COLO668 (cell line): ENCODE measurements at regions not wholly inside any gene's neighbourhood (a gene's known extent, or its start where the extent isn't known, plus 50 kb on each side); places are given as distances from the start of the nearest gene placed in this dataset.
"Not testable (repeated sequence)": the region's sequence is repeated elsewhere in the genome, so short reads cannot be mapped to it uniquely, and the experiment has no call there.

Experiments
- DNase-seq: peaks from one replicate; lab custom pipeline; 2025; ENCODE audit not compliant: unreplicated experiment; lab: John Stamatoyannopoulos, UW

DNA sequence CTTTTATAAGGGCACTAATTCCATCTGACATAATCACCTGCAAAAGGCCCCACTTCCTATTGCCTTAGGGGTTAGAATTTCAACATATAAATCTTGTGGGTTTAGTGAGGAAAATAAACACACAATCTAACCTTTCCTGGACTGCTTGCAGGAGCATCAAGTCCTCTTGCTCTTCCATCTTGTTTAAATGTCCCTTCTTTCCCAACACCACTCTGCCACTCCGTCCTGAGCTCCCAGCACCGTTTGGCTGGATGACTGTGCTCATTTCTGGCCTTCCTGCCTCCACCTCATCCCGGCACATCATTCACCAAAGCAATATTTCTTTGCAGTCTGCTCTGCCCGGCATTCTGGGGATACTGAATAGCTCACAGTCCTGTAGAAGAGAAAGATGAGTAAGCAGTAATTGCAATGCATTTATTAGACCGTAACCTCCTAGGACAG lies 247.8 kb downstream of the BCL2 start:
- no peak for DNase-seq

DNA sequence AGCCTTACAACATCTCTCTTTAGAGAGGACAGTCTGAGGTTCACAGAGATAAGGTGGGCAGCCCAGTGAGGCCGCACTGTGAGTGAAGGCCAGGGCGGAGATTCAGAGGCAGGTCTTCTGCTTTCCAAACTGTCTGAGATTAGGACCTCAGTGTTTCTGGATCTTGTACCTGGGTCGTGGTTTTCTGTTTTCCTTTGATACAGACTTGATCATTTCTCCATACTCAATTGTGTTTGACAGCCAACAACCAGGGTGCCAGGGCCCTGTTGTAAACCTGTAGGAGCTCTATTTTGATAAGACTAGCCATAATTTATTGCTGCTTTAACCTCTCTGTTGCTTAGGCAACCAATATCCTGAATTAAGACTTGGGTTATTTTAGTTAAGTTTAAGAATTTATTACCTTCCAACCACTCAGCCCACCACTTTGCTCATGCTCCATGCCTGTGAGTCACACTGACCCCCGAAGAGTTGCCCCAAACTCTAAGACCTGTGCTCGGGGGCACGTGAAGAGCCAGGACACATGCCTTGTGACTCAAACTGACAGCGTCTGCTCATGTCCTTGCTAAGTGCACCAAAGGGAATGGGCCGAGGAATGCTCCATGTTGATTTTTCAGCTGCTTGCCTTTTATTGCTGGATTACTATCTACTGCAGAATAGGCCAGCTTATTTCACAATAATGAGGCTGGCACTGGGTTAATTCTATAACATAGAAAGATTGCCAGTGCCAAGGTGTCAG lies 248.6 kb downstream of the BCL2 start:
- no peak for DNase-seq

DNA sequence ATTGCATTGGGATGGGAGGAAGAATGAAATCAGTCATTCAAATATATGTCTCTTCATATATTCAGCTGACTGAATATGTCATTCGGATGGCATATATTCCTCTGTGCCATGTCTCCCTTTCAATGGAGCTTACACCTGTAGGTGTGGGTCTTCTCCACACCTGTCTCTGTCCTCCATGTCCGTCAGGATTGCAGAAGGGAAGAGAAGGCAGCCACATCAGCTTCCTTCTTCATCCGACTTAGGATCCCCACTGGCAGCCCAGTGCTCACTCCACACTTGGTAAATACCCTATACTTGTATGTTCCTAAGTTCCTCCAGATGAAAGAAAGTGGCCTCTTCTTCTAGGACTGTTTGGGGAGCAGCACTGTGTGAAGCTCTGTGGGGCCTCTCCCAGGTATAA lies 250.1 kb downstream of the BCL2 start:
- DNase-seq, result no peak

DNA sequence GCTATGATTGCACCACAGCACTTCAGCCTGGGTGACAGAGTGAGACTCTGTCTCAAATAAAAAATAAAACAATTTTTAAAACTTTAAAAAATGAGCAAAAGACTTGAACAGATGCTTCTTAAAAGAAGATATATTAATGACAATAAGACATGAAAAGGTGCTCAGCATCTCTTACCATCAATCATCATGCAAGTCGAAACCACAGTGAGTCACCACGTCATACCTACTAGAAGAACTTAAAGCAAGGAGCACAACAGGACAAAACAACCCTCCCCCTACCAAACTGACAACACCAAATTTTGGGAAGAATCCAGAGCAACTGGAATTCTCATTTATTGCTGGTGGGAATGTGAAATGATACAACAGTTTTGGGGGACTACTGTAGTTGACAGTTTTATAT lies 251.6 kb downstream of the BCL2 start:
- DNase-seq, result no peak

DNA sequence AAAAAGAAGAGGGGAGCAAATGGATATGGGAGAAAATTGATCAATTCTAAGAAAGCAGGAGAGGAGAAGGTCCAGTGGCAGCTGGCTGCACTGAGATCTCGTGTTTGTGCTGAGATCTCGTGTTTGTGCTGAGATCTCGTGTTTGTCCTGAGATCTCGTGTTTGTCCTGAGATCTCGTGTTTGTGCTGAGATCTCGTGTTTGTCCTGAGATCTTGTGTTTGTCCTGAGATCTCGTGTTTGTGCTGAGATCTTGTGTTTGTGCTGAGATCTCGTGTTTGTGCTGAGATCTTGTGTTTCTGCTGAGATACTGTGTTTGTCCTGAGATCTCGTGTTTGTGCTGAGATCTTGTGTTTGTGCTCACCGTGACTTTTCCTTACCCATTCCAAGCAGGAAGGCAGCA lies 254.4 kb downstream of the BCL2 start:
- no peak for DNase-seq

DNA sequence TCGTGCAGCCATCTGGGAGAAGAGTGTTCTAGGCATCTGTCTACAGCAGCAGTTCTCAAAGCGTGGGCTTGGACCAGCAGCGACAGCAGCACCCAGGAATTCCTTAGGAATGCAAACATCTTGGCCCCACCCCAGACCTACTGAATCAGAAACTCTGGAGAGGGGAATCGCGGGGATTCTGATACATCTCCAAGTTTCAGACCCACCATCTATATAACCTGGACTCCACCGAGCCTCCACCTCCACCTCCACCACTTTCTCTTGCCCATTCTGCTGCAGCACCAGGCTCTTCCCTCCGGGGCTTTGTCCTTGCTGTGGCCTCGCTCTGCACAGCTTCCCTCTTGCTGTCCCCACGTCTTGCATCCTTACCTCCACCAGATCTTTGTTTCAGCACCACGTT lies 256.4 kb downstream of the BCL2 start:
- no peak for DNase-seq

DNA sequence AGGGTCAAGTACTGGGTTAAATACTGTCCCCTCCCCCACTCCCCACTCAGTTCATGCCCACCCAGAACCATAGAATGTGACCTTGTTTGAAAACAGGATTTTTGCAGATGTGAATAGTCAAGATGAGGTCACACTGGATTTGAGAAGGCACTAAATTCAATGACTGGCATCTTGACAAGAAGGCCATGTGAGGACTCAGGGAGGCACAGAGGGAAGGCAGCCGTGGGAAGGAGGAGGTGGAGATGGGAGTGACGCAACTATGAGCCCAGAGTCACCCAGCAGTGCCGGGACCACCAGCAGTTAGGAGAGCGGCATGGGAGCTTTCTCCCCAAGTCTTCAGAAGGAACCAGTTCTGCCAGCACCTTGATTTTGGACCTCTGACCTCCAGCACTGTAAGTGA lies 257.3 kb downstream of the BCL2 start:
- no peak for DNase-seq

DNA sequence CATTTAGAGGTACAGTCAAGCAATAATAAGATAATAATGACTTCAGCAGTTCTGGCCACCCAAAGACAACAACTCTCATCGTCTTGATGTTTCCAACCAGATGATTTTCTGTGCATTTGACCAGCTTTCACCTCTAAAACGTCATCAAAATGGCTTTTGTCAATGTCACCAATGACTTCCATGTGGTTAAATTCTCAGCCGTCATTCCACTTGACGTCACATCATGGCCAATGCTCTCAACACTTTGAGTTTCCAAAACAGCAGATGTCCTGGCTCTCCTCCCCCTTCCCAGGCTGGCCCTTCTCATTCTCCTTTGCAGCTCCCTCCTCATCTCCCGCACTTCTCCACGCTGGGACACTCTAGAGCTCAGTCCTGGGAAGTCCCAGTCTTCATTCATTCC lies 258.3 kb downstream of the BCL2 start:
- DNase-seq, result no peak

DNA sequence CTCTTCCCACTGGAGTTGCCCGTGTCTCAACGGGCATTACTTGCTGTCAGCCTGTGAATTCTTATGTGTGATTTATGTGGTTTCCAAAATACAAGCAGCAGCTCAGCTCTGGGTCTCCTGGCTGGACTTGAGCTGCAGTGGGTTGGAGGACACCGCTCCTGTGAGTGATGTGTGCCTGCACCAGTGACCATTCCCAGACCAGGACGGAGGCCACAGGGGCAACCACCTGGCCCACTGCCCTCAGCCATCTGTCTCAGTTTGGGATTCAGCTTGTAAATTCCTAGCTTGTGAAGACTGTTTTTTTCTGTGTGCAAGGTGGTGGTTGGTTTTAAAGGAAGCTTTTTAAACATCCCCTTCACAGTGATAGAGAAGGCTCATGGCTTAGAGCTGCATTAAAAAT lies 261.0 kb downstream of the BCL2 start:
- DNase-seq, result no peak

DNA sequence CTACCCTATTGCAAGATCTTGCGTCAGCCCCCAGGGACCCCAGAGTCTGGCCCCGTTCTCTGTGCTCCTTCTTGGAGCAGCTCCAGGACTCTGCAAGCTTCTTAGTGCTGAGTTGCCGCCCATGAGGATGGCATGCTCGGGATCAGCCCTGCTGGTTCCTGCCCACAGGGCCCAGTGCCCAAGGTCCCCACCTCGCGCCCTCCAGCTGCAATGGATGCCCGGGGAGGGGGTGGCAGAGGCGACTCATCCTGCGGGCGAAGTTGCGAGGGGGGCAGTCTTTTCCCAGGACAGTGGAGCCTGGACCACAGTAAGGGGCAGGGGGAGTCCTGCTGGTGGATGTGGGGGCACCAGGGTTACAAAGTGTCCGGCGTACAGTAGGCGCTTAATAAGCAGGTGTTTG lies 261.9 kb downstream of the BCL2 start:
- DNase-seq, result no peak

DNA sequence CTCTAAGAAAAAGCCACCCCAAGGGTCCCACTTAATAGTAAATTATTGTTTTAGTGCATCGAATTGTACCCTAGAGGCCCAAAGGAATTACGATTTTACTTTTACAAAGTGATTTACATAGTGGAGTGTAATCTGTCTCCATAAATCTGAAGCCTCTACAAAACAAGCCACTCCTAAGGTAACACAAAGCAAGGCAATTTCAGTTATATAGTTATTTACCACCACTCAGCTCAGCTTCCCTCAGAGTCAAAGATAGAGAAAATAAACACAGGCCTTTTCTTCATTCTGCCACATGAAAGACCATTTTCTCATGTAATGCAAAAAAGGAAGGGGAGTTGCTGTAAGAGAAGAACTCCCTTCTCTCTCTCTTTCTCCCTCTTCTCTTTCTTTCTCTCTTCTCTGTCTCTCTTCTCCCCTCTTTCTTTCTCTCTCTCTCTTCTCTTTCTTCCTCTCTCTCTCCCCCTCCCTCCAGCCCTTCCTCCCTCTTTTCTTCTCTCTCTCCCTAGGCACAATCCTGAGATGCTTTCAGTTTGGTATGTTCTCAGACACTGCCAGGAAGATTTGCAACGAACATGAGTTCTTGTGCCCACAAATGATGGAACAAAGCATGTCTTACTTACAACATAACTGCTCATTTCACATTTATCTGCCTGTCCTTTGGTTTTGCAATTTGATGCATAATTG lies 264.5 kb downstream of the BCL2 start:
- no peak for DNase-seq

DNA sequence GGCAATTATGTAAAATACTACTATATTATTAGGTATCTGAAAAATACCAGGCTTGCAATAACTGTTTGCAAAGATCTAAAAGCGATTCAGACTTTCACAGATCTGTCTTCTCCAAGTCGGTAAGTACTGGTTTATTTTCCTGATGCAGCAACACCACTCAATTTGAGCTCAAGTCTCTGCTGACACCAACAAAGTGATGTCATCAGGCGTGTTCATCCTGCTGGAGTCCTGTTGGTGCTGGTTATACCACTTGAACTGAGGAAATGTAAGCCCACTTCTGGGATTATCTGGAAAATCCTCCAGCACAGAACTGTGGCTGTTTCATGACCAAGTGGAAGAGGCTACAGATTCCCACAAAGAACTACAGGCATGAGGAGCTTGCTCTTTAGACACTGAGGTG lies 267.6 kb downstream of the BCL2 start:
- DNase-seq, result no peak

DNA sequence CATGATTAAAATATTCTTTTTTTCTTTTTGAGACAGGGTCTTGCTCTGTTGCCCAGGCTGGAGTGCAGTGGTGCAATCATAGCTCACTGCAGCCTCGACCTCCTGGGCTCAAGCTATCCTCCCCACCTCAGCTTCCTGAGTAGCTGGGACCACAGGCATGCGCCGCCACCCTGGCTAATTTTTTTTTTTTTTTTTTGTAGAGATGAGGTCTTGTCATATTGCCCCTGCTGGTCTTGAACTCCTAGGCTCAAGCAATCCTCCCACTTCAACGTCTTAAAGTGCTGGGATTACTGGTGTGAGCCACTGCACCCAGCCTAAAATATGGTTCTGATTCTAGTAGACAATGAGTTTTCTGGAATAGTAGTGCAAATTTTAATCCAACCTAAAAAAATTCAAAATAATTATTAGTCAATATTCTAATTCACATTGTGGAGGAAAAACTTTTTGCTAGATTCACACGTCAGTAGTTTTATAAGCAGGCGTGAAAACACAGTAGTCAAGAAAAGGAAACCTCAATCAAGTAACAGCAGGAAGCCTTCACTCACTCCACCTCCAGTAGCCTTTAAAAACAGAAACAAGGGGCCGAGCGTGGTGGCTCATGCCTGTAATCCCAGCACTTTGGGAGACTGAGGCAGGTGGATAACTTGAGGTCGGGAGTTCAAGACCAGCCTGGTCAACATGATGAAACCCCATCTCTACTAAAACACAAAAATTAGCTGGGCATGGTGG lies 268.7 kb downstream of the BCL2 start:
- DNase-seq, result not testable (repeated sequence)

DNA sequence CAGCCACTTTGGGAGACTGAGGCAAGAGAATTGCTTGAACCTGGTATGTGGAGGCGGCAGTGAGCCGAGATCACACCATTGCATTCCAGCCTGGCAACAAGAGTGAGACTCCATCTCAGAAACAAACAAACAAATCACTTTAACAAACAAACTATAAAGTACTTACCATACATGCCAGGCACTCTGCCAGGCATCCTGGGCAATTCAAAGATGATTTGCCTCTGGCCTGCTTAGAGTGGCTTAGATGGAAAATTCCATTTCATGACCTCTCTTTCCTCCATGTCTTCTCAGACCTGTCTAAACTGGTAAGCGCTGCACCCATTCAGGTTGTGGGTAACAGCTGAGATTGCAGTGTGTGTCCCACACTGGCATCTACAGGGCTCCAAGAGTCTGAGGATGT lies 273.2 kb downstream of the BCL2 start:
- no peak for DNase-seq

DNA sequence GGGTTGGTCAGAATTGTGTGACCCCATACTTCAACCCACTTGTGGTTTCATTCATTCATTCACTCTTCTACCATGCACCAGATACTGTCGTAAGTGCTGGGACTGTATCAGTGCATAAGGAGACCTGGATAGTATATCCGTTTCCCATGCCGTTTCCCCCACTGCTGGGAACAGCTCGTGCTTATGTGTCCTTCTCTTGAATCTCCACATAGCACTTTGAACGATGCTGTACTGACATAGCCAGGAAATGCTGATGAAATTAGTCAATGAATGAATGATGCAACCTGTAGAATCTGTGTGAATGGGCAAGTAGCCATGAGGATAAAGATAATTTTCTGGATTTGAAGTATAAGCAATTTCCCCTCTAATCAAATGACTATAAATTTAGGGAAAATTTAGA lies 276.1 kb downstream of the BCL2 start:
- no peak for DNase-seq

DNA sequence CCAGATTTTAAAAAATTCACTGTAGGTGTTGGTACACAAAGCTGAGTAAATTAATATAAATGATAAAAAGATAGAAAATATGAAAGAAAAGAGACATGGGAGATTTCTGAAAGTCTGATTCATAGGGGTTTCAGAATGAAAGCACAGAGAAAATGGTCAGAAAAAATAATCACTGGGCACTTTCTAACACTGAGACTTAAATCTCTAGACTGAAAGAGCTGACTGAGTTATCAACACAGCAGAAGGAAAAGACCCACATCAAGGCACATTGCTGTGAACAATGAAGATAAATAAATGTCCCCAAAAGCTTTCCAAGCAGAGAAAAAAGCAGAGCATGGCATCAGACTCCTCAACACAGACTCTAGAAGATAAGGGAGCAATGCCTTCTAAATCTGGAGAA lies 277.2 kb downstream of the BCL2 start:
- DNase-seq, result no peak

DNA sequence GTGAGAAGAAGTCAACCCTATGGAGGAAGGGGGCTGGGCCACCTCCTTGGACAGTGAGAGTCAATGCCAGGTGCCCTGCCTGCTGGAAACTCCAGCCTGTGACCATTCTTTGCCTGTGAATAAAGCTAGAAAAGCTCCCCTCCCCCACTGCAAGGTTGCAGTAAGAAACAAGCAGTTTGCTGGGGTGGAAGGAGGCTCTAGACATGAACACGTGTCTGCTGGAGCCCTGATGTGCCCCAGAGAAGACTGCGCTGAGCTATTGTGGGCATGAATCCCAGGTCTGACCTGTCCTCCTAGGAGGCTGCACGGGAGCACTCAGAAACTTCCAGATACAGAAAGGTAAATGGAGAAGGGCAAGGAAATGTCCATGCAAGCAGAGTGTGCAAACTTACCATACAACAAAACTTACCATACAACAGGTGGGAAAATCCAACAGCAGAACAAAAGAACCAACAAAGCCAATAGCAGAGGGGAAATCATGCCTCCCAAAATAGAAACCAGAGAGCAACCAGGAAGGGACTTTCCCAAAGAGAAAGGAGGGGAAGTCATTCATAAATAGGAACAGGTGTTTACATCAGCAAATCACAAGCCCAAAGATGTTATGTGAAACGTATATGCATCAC lies 278.7 kb downstream of the BCL2 start:
- DNase-seq, result peak; percentile 57

DNA sequence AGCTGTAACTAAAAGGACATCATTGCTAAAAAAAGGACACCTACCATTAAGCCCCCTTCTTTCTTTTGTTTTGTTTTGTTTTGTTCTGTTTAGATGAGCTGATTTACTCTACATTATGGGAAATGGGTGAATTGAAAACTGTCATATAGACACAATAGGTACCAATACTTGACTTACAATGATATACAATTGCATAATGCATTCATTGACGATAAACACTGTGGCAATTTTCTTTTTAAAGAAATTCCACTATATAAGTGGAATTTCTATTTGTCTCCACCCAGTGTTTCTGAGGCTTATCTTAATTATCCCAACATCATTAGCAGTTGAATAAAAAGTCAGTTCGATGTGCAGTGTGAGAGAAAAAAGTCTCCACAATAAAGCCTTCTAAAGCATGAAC lies 282.1 kb downstream of the BCL2 start:
- DNase-seq, result no peak

DNA sequence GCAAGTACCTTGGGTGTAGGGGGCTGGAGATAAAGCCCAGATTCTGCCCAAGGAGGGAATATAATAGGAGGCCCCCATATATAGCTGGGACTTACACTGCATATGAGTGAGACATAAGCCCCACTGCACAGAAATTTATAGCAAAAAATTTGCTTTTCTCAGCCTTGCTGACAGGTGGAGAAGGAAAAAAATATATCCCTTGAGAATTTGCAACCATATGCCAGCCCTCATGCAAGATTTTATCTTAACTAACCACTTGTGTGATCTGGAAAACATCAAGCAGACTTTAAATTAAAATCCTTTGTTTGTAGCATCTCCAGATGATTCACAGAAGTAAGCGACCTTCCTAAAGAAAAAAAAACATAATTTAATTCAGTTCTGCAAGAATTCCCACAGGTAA lies 288.2 kb downstream of the BCL2 start:
- DNase-seq, result no peak
